Right cardiac atrium (tissue), 5 donors: ENCODE measurements at regions not wholly inside any gene's neighbourhood (a gene's known extent, or its start where the extent isn't known, plus 50 kb on each side); places are given as distances from the start of the nearest gene placed in this dataset.

ENCODE experiments used
- ATAC-seq, 2 donors: fragments of 200-7000 bp; cut with Tn5 transposase; one replicate each; pipeline versions ENCODE4 v1.8.0 to v1.9.1; 2020; ENCODE audit warnings: moderate library complexity in 2 of 2, mild to moderate bottlenecking in 1 of 2
- DNase-seq, 3 donors: peaks; one replicate each; pipeline ENCODE4 v3.0.0-alpha.2; 2020
- H3K27ac ChIP-seq: one replicate; pipeline ENCODE4 v1.5.1; 2013; ENCODE audit warnings: mild to moderate bottlenecking, low read length, control low read depth, moderate library complexity
- H3K27me3 ChIP-seq: one replicate; pipeline ENCODE4 v1.6.1; 2013; ENCODE audit not compliant: control insufficient read depth, insufficient read depth
- H3K4me1 ChIP-seq: one replicate; pipeline ENCODE4 v1.6.1; 2013; ENCODE audit warnings: low read length; ENCODE audit not compliant: control insufficient read depth, insufficient read depth
- H3K4me3 ChIP-seq: one replicate; pipeline ENCODE4 v1.5.1; 2013; ENCODE audit warnings: low read length, control low read depth
- H3K9me3 ChIP-seq: one replicate; pipeline ENCODE4 v1.6.1; 2013; ENCODE audit warnings: low read length; ENCODE audit not compliant: control insufficient read depth
- WGBS: extraction: QIAGEN DNeasy Blood & Tissue Kit; methylation state at CpG from one replicate; pipeline ENCODE4 v1.1.7; 2013; 5-methylcytosine and 5-hydroxymethylcytosine counted together
- intact Hi-C, 4 donors: fragments of 100-400 bp; cut with DNase I; formaldehyde crosslinking; loops; one replicate each; pipeline versions ENCODE4 v1.11.0 to v1.14.0; 2022 to 2023
- donor health status: healthy with polysubstance abuse.
- donor health status: DM: no; HTN: yes; CAD: no.
- donor health status: DM: no; HTN: no; CAD: no.
- donor health status: DM: no; HTN: yes; CAD: no; lungs with severe emphysema.
- donor health status: DM: yes; HTN: yes; CAD: no.

- DNase-seq (no peak), ATAC-seq (no peak)
- H3K27me3 ChIP-seq: no peaks in the 10 kb centered on the region
- no peaks in the 10 kb centered on the region for H3K9me3 ChIP-seq
- 61% methylated on average over 1 of the region's 1 CpG for WGBS
- H3K4me3 ChIP-seq: no peak overlapping the region
- no peaks in the 10 kb centered on the region for H3K4me1 ChIP-seq
- intact Hi-C loops: no loop called here
- no peak overlapping the region for H3K27ac ChIP-seq
These were observed 431.8 kb downstream of the RAPGEF2 start for GRCh38 chr4:159534655-159535054.

- Histone ChIP-seq H3K4me1 (peaks cover 3% of the 10 kb centered on the region), H3K27me3 (no peaks in the 10 kb centered on the region), H3K9me3 (no peaks in the 10 kb centered on the region), H3K4me3 (no peak overlapping the region), H3K27ac (no peak overlapping the region)
- WGBS: 65% methylated on average over 8 of the region's 8 CpGs
- intact Hi-C loops: no loop called here
- ATAC-seq (no peak), DNase-seq (no peak)
These were observed 435.7 kb downstream of the RAPGEF2 start for GRCh38 chr4:159538556-159538955.

GRCh38 chr4:159540038-159540437, 437.2 kb downstream of the RAPGEF2 start:
- Histone ChIP-seq H3K27me3 (no peaks in the 10 kb centered on the region), H3K4me3 (no peak overlapping the region), H3K27ac (no peak overlapping the region), H3K4me1 (peaks cover 3% of the 10 kb centered on the region), H3K9me3 (no peaks in the 10 kb centered on the region)
- intact Hi-C loops: no loop called here
- ATAC-seq (no peak), DNase-seq (no peak)

- ATAC-seq (no peak), DNase-seq (no peak)
- Histone ChIP-seq H3K27ac (no peak overlapping the region), H3K4me3 (no peak overlapping the region), H3K4me1 (peaks cover 3% of the 10 kb centered on the region), H3K9me3 (no peaks in the 10 kb centered on the region), H3K27me3 (no peaks in the 10 kb centered on the region)
- intact Hi-C loops: no loop called here
- WGBS: 63% methylated on average over 4 of the region's 4 CpGs
These were observed 437.6 kb downstream of the RAPGEF2 start for GRCh38 chr4:159540501-159540900.

- Histone ChIP-seq H3K9me3 (no peaks in the 10 kb centered on the region), H3K27ac (no peak overlapping the region), H3K27me3 (no peaks in the 10 kb centered on the region), H3K4me1 (peaks cover 3% of the 10 kb centered on the region), H3K4me3 (no peak overlapping the region)
- ATAC-seq (no peak), DNase-seq (no peak)
- intact Hi-C loops: no loop called here
- 77% methylated on average over 2 of the region's 2 CpGs for WGBS
These were observed 438.3 kb downstream of the RAPGEF2 start for GRCh38 chr4:159541143-159541542.

- Histone ChIP-seq H3K27ac (no peak overlapping the region), H3K4me3 (no peak overlapping the region), H3K27me3 (no peaks in the 10 kb centered on the region), H3K4me1 (peaks cover 3% of the 10 kb centered on the region), H3K9me3 (no peaks in the 10 kb centered on the region)
- DNase-seq (no peak), ATAC-seq (no peak)
- 14% methylated on average over 1 of the region's 1 CpG for WGBS
- intact Hi-C loops: no loop called here
These were observed 439.4 kb downstream of the RAPGEF2 start for GRCh38 chr4:159542296-159542695.

- H3K27me3 ChIP-seq: no peaks in the 10 kb centered on the region
- no peak overlapping the region for H3K27ac ChIP-seq
These were observed 441.0 kb downstream of the RAPGEF2 start for GRCh38 chr4:159543831-159544230.

GRCh38 chr4:159545556-159545955, 442.7 kb downstream of the RAPGEF2 start:
- no peak overlapping the region for H3K4me3 ChIP-seq
- no peak overlapping the region for H3K27ac ChIP-seq
- H3K9me3 ChIP-seq: no peaks in the 10 kb centered on the region
- no peaks in the 10 kb centered on the region for H3K4me1 ChIP-seq
- ATAC-seq (no peak), DNase-seq (no peak)
- no peaks in the 10 kb centered on the region for H3K27me3 ChIP-seq
- 89% methylated on average over 2 of the region's 2 CpGs for WGBS
- intact Hi-C loops: no loop called here

More at GRCh38 chr4:159543831-159544230, 441.0 kb downstream of the RAPGEF2 start:
- Histone ChIP-seq H3K4me3 (no peak overlapping the region), H3K9me3 (no peaks in the 10 kb centered on the region), H3K4me1 (peaks cover 3% of the 10 kb centered on the region)
- no peak for ATAC-seq
- intact Hi-C loops: no loop called here
- 72% methylated on average over 5 of the region's 5 CpGs for WGBS
- DNase-seq: no peak

GRCh38 chr4:159547645-159548308, 444.9 kb downstream of the RAPGEF2 start:
- intact Hi-C loops: no loop called here
- WGBS: 94% methylated on average over 1 of the region's 1 CpG
- Histone ChIP-seq H3K27me3 (no peaks in the 10 kb centered on the region), H3K4me1 (no peaks in the 10 kb centered on the region), H3K4me3 (no peak overlapping the region), H3K27ac (no peak overlapping the region), H3K9me3 (no peaks in the 10 kb centered on the region)
- DNase-seq (no peak), ATAC-seq (no peak)

- Histone ChIP-seq H3K27me3 (no peaks in the 10 kb centered on the region), H3K4me3 (no peak overlapping the region), H3K27ac (no peak overlapping the region), H3K4me1 (no peaks in the 10 kb centered on the region), H3K9me3 (no peaks in the 10 kb centered on the region)
- intact Hi-C loops: no loop called here
- DNase-seq: no peak
- no peak for ATAC-seq
- WGBS: 90% methylated on average over 2 of the region's 2 CpGs
These were observed 446.2 kb downstream of the RAPGEF2 start for GRCh38 chr4:159549098-159549518.

- WGBS: 46% methylated on average over 1 of the region's 1 CpG
- Histone ChIP-seq H3K9me3 (no peaks in the 10 kb centered on the region), H3K27ac (no peak overlapping the region), H3K4me3 (no peak overlapping the region), H3K27me3 (no peaks in the 10 kb centered on the region), H3K4me1 (no peaks in the 10 kb centered on the region)
- DNase-seq (no peak), ATAC-seq (no peak)
- intact Hi-C loops: no loop called here
These were observed 448.4 kb downstream of the RAPGEF2 start for GRCh38 chr4:159551281-159551680.
